GM23248 (cell line): ENCODE measurements at regions not wholly inside any gene's neighbourhood (a gene's known extent, or its start where the extent isn't known, plus 50 kb on each side); places are given as distances from the start of the nearest gene placed in this dataset.

Experiments
- DNase-seq: peaks from one replicate; pipeline ENCODE4 v3.0.0-alpha.2; 2015
- H2AFZ ChIP-seq: fragments of 200-600 bp; sonication (generic); 2 replicates; pipeline ENCODE4 v1.6.1; 2016; ENCODE audit warnings: antibody characterized with exemption
- H3F3A ChIP-seq: fragments of 200-600 bp; sonication (generic); 2 replicates; pipeline ENCODE4 v1.6.1; 2016; ENCODE audit warnings: mild to moderate bottlenecking, antibody characterized with exemption, mixed run types; ENCODE audit not compliant: insufficient read depth
- H3K27ac ChIP-seq: fragments of 200-600 bp; sonication (generic); 2 replicates; pipeline ENCODE4 v1.5.1; 2016; ENCODE audit warnings: mild to moderate bottlenecking
- H3K27me3 ChIP-seq: fragments of 200-600 bp; sonication (generic); replicated peaks from 2 replicates; pipeline ENCODE4 v1.6.1; 2016; ENCODE audit warnings: mild to moderate bottlenecking; ENCODE audit not compliant: insufficient read depth
- H3K36me3 ChIP-seq: fragments of 200-600 bp; sonication (generic); 2 replicates; pipeline ENCODE4 v1.6.1; 2016; ENCODE audit warnings: low read depth, mild to moderate bottlenecking
- H3K4me1 ChIP-seq: fragments of 200-600 bp; sonication (generic); 2 replicates; pipeline ENCODE4 v1.6.1; 2016; ENCODE audit warnings: mild to moderate bottlenecking; ENCODE audit not compliant: insufficient read depth
- H3K4me2 ChIP-seq: fragments of 200-600 bp; sonication (generic); one replicate; pipeline ENCODE4 v1.6.1; 2016; ENCODE audit warnings: mild to moderate bottlenecking; ENCODE audit not compliant: unreplicated experiment
- H3K4me3 ChIP-seq: fragments of 200-600 bp; sonication (generic); 2 replicates; pipeline ENCODE4 v1.5.1; 2016; ENCODE audit warnings: mild to moderate bottlenecking
- H3K79me2 ChIP-seq: fragments of 200-600 bp; sonication (generic); 2 replicates; pipeline ENCODE4 v1.6.1; 2016; ENCODE audit warnings: mild to moderate bottlenecking; ENCODE audit not compliant: insufficient read depth
- H3K9ac ChIP-seq: fragments of 200-600 bp; sonication (generic); 2 replicates; pipeline ENCODE4 v1.6.1; 2016; ENCODE audit warnings: mild to moderate bottlenecking
- H3K9me2 ChIP-seq: fragments of 200-600 bp; sonication (generic); 2 replicates; pipeline ENCODE4 v1.6.1; 2016; ENCODE audit warnings: mixed run types, mild to moderate bottlenecking, moderate library complexity; ENCODE audit not compliant: insufficient read depth
- H3K9me3 ChIP-seq: fragments of 200-600 bp; sonication (generic); one replicate; pipeline ENCODE4 v1.6.1; 2017; ENCODE audit warnings: low read depth
- H4K20me1 ChIP-seq: fragments of 200-600 bp; sonication (generic); 2 replicates; pipeline ENCODE4 v1.6.0; 2016; ENCODE audit not compliant: insufficient read depth
- EZH2 ChIP-seq: fragments of 200-600 bp; sonication (generic); IDR thresholded peaks from 2 replicates; pipeline ENCODE4 v1.6.1; 2018; ENCODE audit warnings: antibody characterized with exemption, mild to moderate bottlenecking; ENCODE audit not compliant: insufficient read depth, poor library complexity, severe bottlenecking
- EZH2phosphoT487 ChIP-seq: fragments of 200-600 bp; sonication (generic); IDR thresholded peaks from 2 replicates; pipeline ENCODE4 v1.6.1; 2018; ENCODE audit warnings: antibody characterized with exemption, moderate library complexity, mild to moderate bottlenecking, low read depth; ENCODE audit not compliant: insufficient read depth
- WGBS, 2 experiments: methylation state at CpG; one replicate each; pipeline ENCODE4 v1.1.6; 2015 to 2017; ENCODE audit warnings: low lambda C conversion rate in 2 of 2, low coverage in 1 of 2; ENCODE audit errors: missing lambda C conversion rate in 2 of 2; 5-methylcytosine and 5-hydroxymethylcytosine counted together
- in situ Hi-C: fragments of 300-500 bp; cut with MboI; formaldehyde crosslinking; loops from 2 replicates; pipeline ENCODE4 v1.15.0; 2020

DNA sequence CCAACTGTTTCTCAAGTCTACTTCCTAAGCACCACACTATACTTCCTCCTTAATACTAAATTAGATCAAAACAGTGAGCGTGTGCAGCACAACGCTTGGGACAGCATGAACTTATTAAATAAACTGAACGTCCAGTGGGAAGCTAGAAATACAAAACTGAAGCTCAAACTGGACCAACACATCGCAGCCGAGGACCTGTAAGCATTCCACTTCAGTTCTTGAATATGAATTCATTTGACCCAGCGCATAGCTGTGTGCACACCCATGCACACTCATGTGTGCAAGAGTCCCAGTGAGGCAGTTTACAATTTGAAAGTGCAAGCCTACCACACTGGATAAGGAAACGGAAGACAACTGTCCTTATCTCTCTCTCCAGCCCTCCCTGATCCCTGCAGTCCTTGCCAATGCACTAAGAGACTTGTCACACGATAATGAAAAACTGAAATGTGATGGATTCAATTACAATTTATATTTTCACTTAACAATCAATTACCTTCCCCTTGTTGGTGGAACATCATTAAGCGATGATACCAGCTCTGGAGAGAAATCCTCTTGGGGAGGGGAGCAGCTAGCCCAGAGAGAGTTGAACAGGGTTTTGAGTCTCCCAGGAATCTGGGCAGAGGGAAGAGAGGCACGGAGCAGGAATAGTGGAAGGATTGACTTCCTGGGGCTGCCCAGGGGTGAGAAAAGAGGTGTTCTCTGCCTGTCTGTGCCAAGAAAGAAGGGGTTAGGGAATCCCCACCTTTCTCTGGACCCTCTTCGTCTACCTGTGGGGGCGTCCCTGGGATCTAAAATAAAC is 186.5 kb upstream of the KLHL29 start:
- Histone ChIP-seq H2AFZ (no peak overlapping the region), H3K27me3 (peaks cover 16% of the 10 kb centered on the region; the same call in 1 of the 2 replicates), H3K4me3 (no peak overlapping the region), H3K4me2 (no peak overlapping the region), H3K9me3 (no peaks in the 10 kb centered on the region), H3K79me2 (no peaks in the 10 kb centered on the region), H4K20me1 (no peaks in the 10 kb centered on the region), H3K36me3 (no peaks in the 10 kb centered on the region), H3F3A (no peaks in the 10 kb centered on the region), H3K9me2 (no peaks in the 10 kb centered on the region), H3K27ac (no peak overlapping the region), H3K9ac (no peak overlapping the region), H3K4me1 (no peaks in the 10 kb centered on the region)
- WGBS, 2 experiments: 43 to 47% methylated on average over 12 of the region's 12 CpGs
- TF ChIP-seq EZH2phosphoT487: no peak
- no peak for TF ChIP-seq EZH2
- in situ Hi-C loops: no loop called here
- DNase-seq: no peak

DNA sequence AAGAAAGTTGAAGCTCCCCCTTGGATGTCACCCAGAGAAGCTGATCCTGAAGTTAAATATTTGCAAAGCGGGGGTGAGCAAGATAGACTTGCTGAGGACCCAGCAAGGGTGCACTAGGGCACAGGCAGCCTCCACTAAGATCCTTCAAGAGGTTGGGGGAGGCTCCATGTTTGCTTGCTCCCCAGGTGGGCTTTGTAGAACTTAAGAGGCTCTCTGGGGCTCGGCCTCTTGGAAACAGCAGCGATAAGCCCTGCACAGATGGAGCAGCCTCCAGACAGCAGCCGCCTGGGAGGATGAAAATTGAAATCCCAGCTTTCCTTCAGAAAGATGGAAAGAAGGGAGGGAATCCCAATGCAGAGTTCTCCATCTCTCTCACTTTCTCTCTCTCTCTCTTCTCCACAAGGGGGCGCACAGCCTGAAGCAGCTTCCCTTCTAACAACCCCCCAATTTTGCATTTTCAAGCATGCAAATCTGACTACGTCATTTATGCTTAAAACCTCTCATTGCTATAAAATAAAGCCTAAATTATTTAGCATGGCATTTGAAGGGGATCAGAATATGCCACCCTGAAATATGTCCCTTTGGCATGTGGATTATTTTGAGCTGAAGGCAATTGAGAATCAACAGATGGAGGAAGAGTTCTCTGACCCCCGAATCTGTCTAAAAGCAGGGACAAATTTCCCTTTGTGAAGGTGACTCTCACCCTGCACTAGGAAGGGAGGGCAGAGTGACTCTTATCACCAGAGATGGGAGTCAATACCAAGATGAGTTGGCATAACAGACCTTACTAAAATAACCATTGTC is 185.7 kb upstream of the KLHL29 start:
- Histone ChIP-seq H3K27ac (no peak overlapping the region), H3K27me3 (peaks cover 16% of the 10 kb centered on the region; the same call in 1 of the 2 replicates), H3K36me3 (no peaks in the 10 kb centered on the region), H2AFZ (no peak overlapping the region), H3K9me3 (no peaks in the 10 kb centered on the region), H3K4me2 (no peak overlapping the region), H3F3A (no peaks in the 10 kb centered on the region), H3K4me3 (no peak overlapping the region), H4K20me1 (no peaks in the 10 kb centered on the region), H3K4me1 (no peaks in the 10 kb centered on the region), H3K79me2 (no peaks in the 10 kb centered on the region), H3K9me2 (no peaks in the 10 kb centered on the region), H3K9ac (no peak overlapping the region)
- in situ Hi-C loops: no loop called here
- no peak for TF ChIP-seq EZH2phosphoT487
- TF ChIP-seq EZH2: no peak
- WGBS, 2 experiments: 33 to 41% methylated on average over 7 of the region's 7 CpGs
- DNase-seq: peak; percentile 66

DNA sequence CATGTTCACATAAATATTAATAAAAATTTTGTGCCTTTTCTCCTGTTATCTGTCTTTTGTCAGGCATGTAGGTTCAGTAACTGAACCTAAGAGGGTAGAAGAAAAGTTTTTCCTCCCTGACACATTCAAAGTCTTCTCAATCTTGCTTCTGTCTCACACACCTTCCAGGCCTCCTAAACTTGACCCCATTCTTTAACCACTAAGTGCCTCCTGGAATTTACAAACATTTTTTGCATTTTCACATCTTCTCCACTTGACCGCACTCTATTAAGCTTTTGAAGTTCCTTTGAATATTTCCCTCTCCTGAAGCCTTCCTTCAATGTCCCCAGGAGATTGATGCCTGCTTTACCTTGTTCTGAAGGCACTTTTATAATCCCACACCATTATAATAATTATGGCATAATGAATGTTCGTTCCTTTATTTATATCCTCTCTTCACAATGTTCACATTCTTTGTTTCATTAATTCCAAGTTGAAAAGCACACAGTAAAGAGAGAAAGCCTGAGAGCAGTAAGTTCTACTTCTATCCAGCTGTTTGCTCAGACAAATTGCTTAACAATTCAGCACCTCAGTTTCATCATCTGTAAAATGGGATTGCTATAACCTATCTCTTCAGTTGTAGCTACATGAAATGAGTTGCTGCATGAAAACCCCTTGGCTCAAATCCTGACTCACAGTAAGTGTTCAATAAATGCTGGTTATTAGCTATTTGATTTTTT is 184.8 kb upstream of the KLHL29 start:
- Histone ChIP-seq H3K9me3 (no peaks in the 10 kb centered on the region), H3F3A (no peaks in the 10 kb centered on the region), H2AFZ (no peak overlapping the region), H3K27me3 (peaks cover 16% of the 10 kb centered on the region; the same call in 1 of the 2 replicates), H3K79me2 (no peaks in the 10 kb centered on the region), H4K20me1 (no peaks in the 10 kb centered on the region), H3K9me2 (no peaks in the 10 kb centered on the region), H3K36me3 (no peaks in the 10 kb centered on the region), H3K27ac (no peak overlapping the region), H3K9ac (no peak overlapping the region), H3K4me2 (no peak overlapping the region), H3K4me3 (no peak overlapping the region), H3K4me1 (no peaks in the 10 kb centered on the region)
- WGBS, 2 experiments: 88 to 89% methylated on average over 2 of the region's 2 CpGs
- in situ Hi-C loops: no loop called here
- no peak for DNase-seq
- TF ChIP-seq EZH2phosphoT487: no peak
- no peak for TF ChIP-seq EZH2

DNA sequence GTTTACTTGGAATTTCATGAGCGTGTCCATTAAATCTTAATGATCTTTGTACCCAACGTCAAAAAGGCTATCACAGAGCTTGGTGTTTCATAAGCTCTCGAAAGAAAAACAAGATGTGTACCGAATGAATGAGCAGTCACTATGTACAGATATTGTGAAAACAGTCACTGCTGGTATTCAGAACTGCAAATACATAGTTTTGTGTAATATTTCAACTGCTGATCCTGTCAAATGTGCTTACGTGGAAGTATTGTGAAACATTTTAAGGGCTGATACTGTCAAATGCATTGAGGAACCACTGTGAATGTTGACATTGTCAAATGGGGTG is 184.2 kb upstream of the KLHL29 start:
- Histone ChIP-seq H3F3A (no peaks in the 10 kb centered on the region), H3K4me2 (no peak overlapping the region), H3K79me2 (no peaks in the 10 kb centered on the region), H2AFZ (no peak overlapping the region), H3K9me3 (no peaks in the 10 kb centered on the region), H3K27ac (no peak overlapping the region), H3K9me2 (no peaks in the 10 kb centered on the region), H3K4me3 (no peak overlapping the region), H3K4me1 (no peaks in the 10 kb centered on the region), H3K9ac (no peak overlapping the region), H4K20me1 (no peaks in the 10 kb centered on the region), H3K36me3 (no peaks in the 10 kb centered on the region), H3K27me3 (peaks cover 14% of the 10 kb centered on the region; the same call in 1 of the 2 replicates)
- in situ Hi-C loops: no loop called here
- DNase-seq: no peak
- no peak for TF ChIP-seq EZH2phosphoT487
- no peak for TF ChIP-seq EZH2
- WGBS, 2 experiments: 57 to 63% methylated on average over 5 of the region's 5 CpGs
